Caco-2 (cell line): ENCODE measurements at regions not wholly inside any gene's neighbourhood (a gene's known extent, or its start where the extent isn't known, plus 50 kb on each side); places are given as distances from the start of the nearest gene placed in this dataset.

ENCODE experiments used
- BruUV-seq: library from RNA; stranded (reverse); fragments of 400-500 nt; replicated peaks from 2 replicates; lab custom pipeline; 2021; lab: Mats Ljungman, UMichigan
- CTCF ChIA-PET: fragments of 300-600 bp; sonication (Branson Sonifier 250); formaldehyde crosslinking; loops from one replicate; lab custom pipeline; 2022; ENCODE audit warnings: antibody characterized with exemption; lab: Charles Lee
- POLR2A ChIA-PET: fragments of 300-600 bp; sonication (Branson Sonifier 250); formaldehyde crosslinking; loops from one replicate; lab custom pipeline; 2022; ENCODE audit warnings: antibody characterized with exemption; lab: Charles Lee
- DNase-seq, 2 experiments: peaks; one replicate each; pipeline versions ENCODE4 v3.0.0 to v3.0.0-alpha.2; 2020 to 2022
- H3K27me3 ChIP-seq: replicated peaks from 2 replicates; pipeline ENCODE4 v1.6.0; 2011; ENCODE audit warnings: low read length; ENCODE audit not compliant: control insufficient read depth, insufficient read depth
- H3K36me3 ChIP-seq: 2 replicates; pipeline ENCODE4 v1.5.1; 2011; ENCODE audit warnings: low read length; ENCODE audit not compliant: control insufficient read depth, insufficient read depth
- H3K4me1 ChIP-seq: fragments of 250-450 bp; sonication (Bioruptor Pico); 2 replicates; pipeline ENCODE4 v1.5.1; 2020; ENCODE audit warnings: mild to moderate bottlenecking
- H3K4me3 ChIP-seq: 2 replicates; pipeline ENCODE4 v1.5.1; 2011; ENCODE audit warnings: low read depth, mild to moderate bottlenecking, control low read depth, low read length
- H3K9me3 ChIP-seq: fragments of 250-450 bp; sonication (Bioruptor Pico); 2 replicates; pipeline ENCODE4 v1.5.1; 2020; ENCODE audit warnings: mild to moderate bottlenecking, moderate library complexity
- H3K27ac Mint-ChIP-seq: one replicate; pipeline ENCODE4 v1.8.0; 2022; ENCODE audit warnings: mixed read lengths; ENCODE audit not compliant: unreplicated experiment
- H3K27me3 Mint-ChIP-seq: one replicate; pipeline ENCODE4 v1.8.0; 2022; ENCODE audit warnings: mixed read lengths; ENCODE audit not compliant: insufficient read depth, unreplicated experiment
- H3K36me3 Mint-ChIP-seq: one replicate; pipeline ENCODE4 v1.8.0; 2022; ENCODE audit warnings: mild to moderate bottlenecking, mixed read lengths; ENCODE audit not compliant: insufficient read depth, unreplicated experiment
- H3K4me1 Mint-ChIP-seq: one replicate; pipeline ENCODE4 v1.8.0; 2022; ENCODE audit warnings: low read depth, mixed read lengths; ENCODE audit not compliant: unreplicated experiment
- H3K4me3 Mint-ChIP-seq: one replicate; pipeline ENCODE4 v1.8.0; 2022; ENCODE audit warnings: mild to moderate bottlenecking, moderate library complexity, mixed read lengths; ENCODE audit not compliant: unreplicated experiment
- H3K9me3 Mint-ChIP-seq: one replicate; pipeline ENCODE4 v1.8.0; 2022; ENCODE audit warnings: mixed read lengths; ENCODE audit not compliant: unreplicated experiment
- CTCF ChIP-seq, 2 experiments: fragments of 200-600 bp in 1 of 2; IDR thresholded peaks; 1 replicate in 1 of 2; 2 replicates in 1 of 2; pipeline versions ENCODE4 v1.5.1 to v1.8.0; 2011 to 2022; ENCODE audit warnings: antibody characterized with exemption in 1 of 2, control low read depth in 1 of 2, inconsistent platforms in 1 of 2, low read depth in 1 of 2, low read length in 1 of 2, mild to moderate bottlenecking in 1 of 2, moderate library complexity in 1 of 2; ENCODE audit not compliant: insufficient read depth in 1 of 2, severe bottlenecking in 1 of 2, unreplicated experiment in 1 of 2
- intact Hi-C: fragments of 100-400 bp; cut with micrococcal nuclease; formaldehyde crosslinking; loops from one replicate; pipeline ENCODE4 v1.10.0; 2022; ENCODE audit not compliant: unreplicated experiment

- CTCF ChIA-PET = no interaction called here
- POLR2A ChIA-PET = no interaction called here
- H3K4me1 Mint-ChIP-seq = no peaks in the 10 kb centered on the region
- no TSS peak for BruUV-seq
- H3K27me3 ChIP-seq = no peaks in the 10 kb centered on the region
- no peaks in the 10 kb centered on the region for H3K36me3 Mint-ChIP-seq
- peaks cover 5% of the 10 kb centered on the region; the same call in 1 of the 2 replicates for H3K4me1 ChIP-seq
- no peak for TF ChIP-seq CTCF (IDR thresholded peaks at IDR 0.05; ENCODE audit: insufficient read depth in 1 of 2, low read depth in 1 of 2, low read length in 1 of 2, severe bottlenecking in 1 of 2, unreplicated experiment in 1 of 2)
- no peaks in the 10 kb centered on the region for H3K36me3 ChIP-seq
- H3K27ac Mint-ChIP-seq = no peak overlapping the region
- no peaks in the 10 kb centered on the region for H3K27me3 Mint-ChIP-seq
- no peak overlapping the region for H3K4me3 Mint-ChIP-seq
- no peak overlapping the region for H3K4me3 ChIP-seq
- H3K9me3 Mint-ChIP-seq = no peaks in the 10 kb centered on the region
- no peaks in the 10 kb centered on the region for H3K9me3 ChIP-seq
- DNase-seq = no peak
- intact Hi-C loops = no loop called here
These were observed 142.9 kb downstream of the ASB9 start for GRCh38 chrX:15127010-15127409.

GRCh38 chrX:15116900-15117299 is 153.0 kb downstream of the ASB9 start:
- intact Hi-C loops = no loop called here
- TF ChIP-seq CTCF (IDR thresholded peaks at IDR 0.05; ENCODE audit: insufficient read depth in 1 of 2, low read depth in 1 of 2, low read length in 1 of 2, severe bottlenecking in 1 of 2, unreplicated experiment in 1 of 2) = no peak

GRCh38 chrX:15114743-15115566 is 154.9 kb downstream of the ASB9 start:
- intact Hi-C loops = no loop called here
- Mint-ChIP-seq H3K4me3 (no peak overlapping the region), H3K27ac (no peak overlapping the region), H3K27me3 (no peaks in the 10 kb centered on the region), H3K4me1 (no peaks in the 10 kb centered on the region), H3K9me3 (no peaks in the 10 kb centered on the region), H3K36me3 (no peaks in the 10 kb centered on the region)
- Histone ChIP-seq H3K36me3 (no peaks in the 10 kb centered on the region), H3K9me3 (no peaks in the 10 kb centered on the region), H3K4me3 (no peak overlapping the region), H3K27me3 (no peaks in the 10 kb centered on the region), H3K4me1 (no peaks in the 10 kb centered on the region)
- ChIA-PET CTCF (no interaction called here), POLR2A (no interaction called here)
- TF ChIP-seq CTCF (IDR thresholded peaks at IDR 0.05; ENCODE audit: insufficient read depth in 1 of 2, low read depth in 1 of 2, low read length in 1 of 2, severe bottlenecking in 1 of 2, unreplicated experiment in 1 of 2) = no peak
- BruUV-seq = no TSS peak
- peak in 1 of 2 experiments; percentile 1 for DNase-seq

More at GRCh38 chrX:15116900-15117299, 153.0 kb downstream of the ASB9 start:
- BruUV-seq = no TSS peak
- no peaks in the 10 kb centered on the region for H3K27me3 Mint-ChIP-seq
- no peaks in the 10 kb centered on the region for H3K4me1 Mint-ChIP-seq
- no peaks in the 10 kb centered on the region for H3K36me3 Mint-ChIP-seq
- ChIA-PET POLR2A (no interaction called here), CTCF (no interaction called here)
- H3K36me3 ChIP-seq = no peaks in the 10 kb centered on the region
- no peaks in the 10 kb centered on the region for H3K4me1 ChIP-seq
- H3K4me3 Mint-ChIP-seq = no peak overlapping the region
- no peak overlapping the region for H3K4me3 ChIP-seq
- no peak overlapping the region for H3K27ac Mint-ChIP-seq
- no peaks in the 10 kb centered on the region for H3K27me3 ChIP-seq
- H3K9me3 ChIP-seq = no peaks in the 10 kb centered on the region
- DNase-seq = no peak
- no peaks in the 10 kb centered on the region for H3K9me3 Mint-ChIP-seq
